Activated CD4-positive, alpha-beta T cell treated with anti-CD3 and anti-CD28 coated beads for 48 hours (primary cell): ENCODE measurements at regions not wholly inside any gene's neighbourhood (a gene's known extent, or its start where the extent isn't known, plus 50 kb on each side); places are given as distances from the start of the nearest gene placed in this dataset.

ENCODE experiments used
- DNase-seq: peaks from one replicate; pipeline ENCODE4 v3.0.0-alpha.2; 2020

GRCh38 chr5:2602451-2603271 is 148.8 kb downstream of the IRX2 start:
- no peak for DNase-seq

- DNase-seq = no peak
Measured at GRCh38 chr5:2598503-2598902, 153.0 kb downstream of the IRX2 start.

- no peak for DNase-seq
Measured at GRCh38 chr5:2594701-2595100, 156.8 kb downstream of the IRX2 start.

DNA sequence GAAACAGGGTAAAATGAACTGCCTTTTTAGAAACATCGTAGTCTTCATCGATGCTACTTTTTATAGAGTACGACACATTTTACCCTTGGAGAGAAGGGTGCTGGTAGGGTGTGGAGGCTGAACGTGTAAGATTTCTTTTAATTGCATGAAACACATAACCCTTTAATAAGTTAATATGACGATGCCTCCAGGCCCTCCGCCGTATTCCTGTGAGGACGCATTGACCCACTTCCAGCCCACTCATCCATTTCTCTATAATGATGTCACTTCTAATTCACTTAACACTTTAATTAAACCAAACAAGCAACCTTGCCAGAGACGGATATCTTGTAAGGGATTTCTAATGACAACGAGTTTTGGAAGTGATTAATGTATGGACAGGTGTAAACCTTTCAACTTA is 158.7 kb downstream of the IRX2 start:
- no peak for DNase-seq

GRCh38 chr5:2591777-2592453 is 159.6 kb downstream of the IRX2 start:
- DNase-seq = no peak

- DNase-seq = no peak
Measured at GRCh38 chr5:2588850-2589501, 162.5 kb downstream of the IRX2 start.

DNA sequence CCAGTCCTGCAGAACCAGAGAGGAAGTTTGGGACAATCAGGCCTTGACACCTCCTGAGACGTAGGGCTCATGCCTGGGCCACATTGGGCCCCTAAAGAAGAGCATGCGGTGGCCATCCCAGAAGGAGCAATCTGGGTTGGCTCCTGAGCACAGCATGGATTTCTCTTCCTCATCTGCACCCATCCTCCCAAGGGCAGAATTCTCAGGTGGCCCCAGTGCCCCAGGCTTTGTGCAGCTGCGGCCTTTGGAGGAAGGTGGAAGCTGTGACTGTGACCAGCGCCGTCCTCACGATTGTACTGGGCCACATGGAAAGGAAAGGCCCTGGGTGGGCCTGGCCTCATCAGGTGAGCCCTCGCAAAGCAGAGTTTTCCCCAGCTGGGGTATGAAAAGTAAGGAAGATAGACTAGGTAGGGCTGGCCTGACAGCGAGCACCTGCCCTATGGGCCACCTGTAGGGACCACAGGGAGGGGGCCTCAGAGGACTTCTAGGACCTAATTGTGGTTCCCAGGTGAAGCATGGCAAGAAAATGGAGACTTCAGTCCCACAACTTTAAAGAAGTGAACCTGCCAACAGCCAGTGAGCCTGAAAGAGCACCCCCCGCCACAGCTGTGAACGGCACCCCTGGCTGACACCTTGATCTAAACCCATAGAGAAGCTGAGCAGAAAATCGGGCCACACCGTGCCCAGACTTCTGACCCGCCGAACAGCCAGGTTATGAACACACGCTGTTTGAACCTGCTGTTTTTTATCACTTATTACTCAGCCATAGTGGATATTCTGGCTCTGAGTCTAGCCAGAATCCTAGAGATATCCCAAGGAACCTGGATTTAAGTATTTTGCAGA is 164.1 kb downstream of the IRX2 start:
- DNase-seq = no peak

- no peak for DNase-seq
Measured at GRCh38 chr5:2586016-2586715, 165.3 kb downstream of the IRX2 start.

GRCh38 chr5:2584579-2585269 is 166.8 kb downstream of the IRX2 start:
- DNase-seq = no peak

DNA sequence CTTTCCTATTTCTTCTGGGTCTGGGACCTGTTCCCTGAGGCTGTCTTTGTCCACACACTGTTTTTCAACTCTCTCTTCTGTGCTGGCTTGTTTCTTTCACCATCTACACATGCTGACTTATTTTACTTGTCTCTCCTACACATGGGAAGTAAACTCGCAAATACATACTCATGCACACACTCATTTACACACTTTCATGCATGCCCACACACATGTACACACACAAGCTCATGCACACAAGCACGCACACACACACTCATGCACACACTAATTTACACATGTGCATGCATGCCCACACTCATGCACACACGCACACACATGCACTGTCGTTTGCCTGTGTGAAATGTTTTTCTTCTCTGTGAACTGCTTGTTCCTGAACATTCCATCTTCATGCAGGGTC is 169.0 kb downstream of the IRX2 start:
- no peak for DNase-seq

- DNase-seq = no peak
Measured at GRCh38 chr5:2582106-2582505, 169.4 kb downstream of the IRX2 start.

GRCh38 chr5:2581418-2581817 is 170.1 kb downstream of the IRX2 start:
- no peak for DNase-seq

- DNase-seq = no peak
Measured at GRCh38 chr5:2579126-2579525, 172.4 kb downstream of the IRX2 start.

GRCh38 chr5:2577312-2578036 is 174.0 kb downstream of the IRX2 start:
- no peak for DNase-seq

DNA sequence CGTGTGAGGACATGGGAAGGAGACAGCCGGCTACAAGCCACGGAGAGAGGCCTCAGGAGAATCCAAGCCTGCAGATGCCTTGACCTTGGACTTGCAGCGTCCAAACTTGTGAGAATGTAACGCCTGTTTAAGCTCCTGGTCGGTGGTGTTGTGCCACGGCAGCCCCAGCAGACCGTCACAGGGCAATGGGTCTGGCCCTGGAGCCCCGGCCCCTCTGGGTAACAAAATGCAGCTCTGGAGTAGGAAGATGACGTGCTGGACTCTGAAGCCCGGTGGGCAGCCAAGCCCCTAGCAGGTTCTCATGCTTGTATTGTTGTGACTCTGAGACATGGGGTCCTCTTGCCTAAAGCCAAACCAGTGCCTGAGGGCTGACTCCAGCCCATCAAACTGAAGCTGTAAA is 174.7 kb downstream of the IRX2 start:
- no peak for DNase-seq

GRCh38 chr5:2575871-2576270 is 175.6 kb downstream of the IRX2 start:
- no peak for DNase-seq

GRCh38 chr5:2575292-2575691 is 176.2 kb downstream of the IRX2 start:
- DNase-seq = no peak

DNA sequence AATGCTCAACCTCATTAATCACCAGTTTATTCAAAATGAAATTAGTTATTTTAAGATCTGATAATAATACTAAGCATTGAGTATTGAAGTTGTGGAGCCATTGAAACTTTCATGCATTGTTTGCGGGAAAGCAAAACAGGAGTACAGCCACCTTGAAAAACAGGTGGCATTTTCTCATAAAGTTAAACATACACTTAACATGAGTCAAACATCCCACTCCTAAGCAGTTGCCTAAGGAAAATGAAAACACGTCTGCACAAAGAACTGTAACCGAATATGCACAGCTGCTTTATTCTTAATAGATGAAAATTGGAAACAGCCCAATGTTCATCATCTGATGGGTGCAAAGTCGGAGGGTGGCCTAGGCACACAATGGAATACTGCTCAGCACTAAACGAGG is 177.3 kb downstream of the IRX2 start:
- no peak for DNase-seq

- no peak for DNase-seq
Measured at GRCh38 chr5:2570586-2570985, 180.9 kb downstream of the IRX2 start.

DNA sequence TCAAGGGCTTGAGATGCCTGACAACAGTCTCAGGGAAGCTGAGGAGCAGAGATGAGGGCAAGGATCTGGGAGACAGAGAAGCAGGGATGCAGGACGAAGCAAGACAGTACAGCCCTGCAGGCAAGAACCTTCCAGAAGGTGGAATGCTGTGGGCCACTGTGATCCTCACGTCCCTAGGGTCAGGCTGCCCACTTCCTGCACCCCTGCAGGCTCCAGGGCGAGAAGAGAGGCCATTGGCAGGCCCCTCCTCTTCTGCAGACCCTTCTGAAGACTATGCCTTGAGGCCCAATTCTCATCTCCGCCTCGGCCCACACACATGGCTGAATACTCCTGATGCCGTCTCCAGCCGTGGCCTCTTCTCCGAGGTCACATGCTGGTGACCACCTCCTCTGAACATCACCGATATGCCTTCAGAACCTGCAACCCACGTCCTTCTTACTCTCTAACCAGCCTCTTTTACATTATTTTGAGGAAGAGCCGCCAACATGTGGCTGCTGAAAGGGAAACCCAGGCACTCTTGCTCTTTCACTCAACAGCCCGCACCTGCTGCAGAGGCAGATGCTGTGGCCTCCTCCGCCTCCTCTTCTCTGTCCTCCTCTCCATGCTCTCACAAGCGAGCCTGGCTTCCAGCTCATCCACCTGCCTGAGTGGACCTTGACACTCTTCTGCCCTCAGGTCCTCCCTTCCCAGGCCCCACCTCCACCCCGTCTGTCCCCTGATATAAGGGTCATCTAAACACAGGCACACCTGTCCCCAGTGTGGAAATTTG is 181.5 kb downstream of the IRX2 start:
- no peak for DNase-seq
